Adrenal gland (tissue), 9 donors: ENCODE measurements at regions not wholly inside any gene's neighbourhood (a gene's known extent, or its start where the extent isn't known, plus 50 kb on each side); places are given as distances from the start of the nearest gene placed in this dataset.

Source experiments
- DNase-seq, 7 donors: peaks; one replicate each; pipeline ENCODE4 v3.0.0-alpha.2; 2019 to 2020
- H3K27ac ChIP-seq, 5 donors: fragments of 200-600 bp; sonication (generic) in 4 of 5; 1 replicate in 3 of 5; 2 replicates in 2 of 5; pipeline versions ENCODE4 v1.5.1 to v1.8.0; 2016 to 2020; ENCODE audit warnings: mild to moderate bottlenecking in 1 of 5
- H3K27me3 ChIP-seq: fragments of 200-600 bp; 2 replicates; pipeline ENCODE4 v1.8.0; 2021
- H3K36me3 ChIP-seq, 2 donors: fragments of 200-600 bp; replicated peaks in 1 of 2; 1 replicate in 1 of 2; 2 replicates in 1 of 2; pipeline versions ENCODE4 v1.5.1 to v1.8.0; 2018 to 2022
- H3K4me1 ChIP-seq, 2 donors: fragments of 200-600 bp; replicated peaks in 1 of 2; 1 replicate in 1 of 2; 2 replicates in 1 of 2; pipeline versions ENCODE4 v1.5.1 to v1.8.0; 2018 to 2021
- H3K4me3 ChIP-seq, 4 donors: fragments of 200-600 bp; sonication (generic) in 3 of 4; one replicate each; pipeline ENCODE4 v1.5.1; 2016 to 2018
- H3K9me3 ChIP-seq, 3 donors: fragments of 200-600 bp; sonication (generic) in 1 of 3; replicated peaks in 1 of 3; 1 replicate in 2 of 3; 2 replicates in 1 of 3; pipeline versions ENCODE4 v1.5.1 to v1.8.0; 2016 to 2021
- POLR2A ChIP-seq, 2 donors: fragments of 450-650 bp; IDR thresholded peaks; one replicate each; pipeline ENCODE4 v1.6.1; 2017; ENCODE audit warnings: antibody characterized with exemption in 2 of 2, mild to moderate bottlenecking in 2 of 2, moderate library complexity in 1 of 2
- WGBS, 4 donors: extraction: QIAGEN DNeasy Blood & Tissue Kit in 2 of 4; methylation state at CpG; one replicate each; pipeline versions ENCODE4 v1.1.5 to v1.1.7; 2013 to 2017; 5-methylcytosine and 5-hydroxymethylcytosine counted together
- intact Hi-C, 2 donors: fragments of 100-400 bp; cut with DNase I; formaldehyde crosslinking; loops; one replicate each; pipeline versions ENCODE4 v1.14.1 to v1.15.0; 2022 to 2023
- TF ChIP-seq, protein P1 (sequence below), 6 experiments: fragments of 450-650 bp in 4 of 6; fragments of 200-600 bp in 2 of 6; sonication (generic) in 1 of 6; IDR thresholded peaks; 1 replicate in 5 of 6; 2 replicates in 1 of 6; pipeline versions ENCODE4 v1.5.1 to v1.8.0; 2016 to 2021; ENCODE audit warnings: antibody characterized with exemption in 6 of 6, mild to moderate bottlenecking in 2 of 6, moderate library complexity in 1 of 6
- donor health status: healthy with polysubstance abuse.
- donor health status: Bipolar disorder and iron deficiency.
- donor health status: DM: yes; HTN: yes; CAD: no.
- donor health status: DM: no; HTN: no; CAD: no.
- donor health status: DM: no; HTN: no; CAD: no.

DNA sequence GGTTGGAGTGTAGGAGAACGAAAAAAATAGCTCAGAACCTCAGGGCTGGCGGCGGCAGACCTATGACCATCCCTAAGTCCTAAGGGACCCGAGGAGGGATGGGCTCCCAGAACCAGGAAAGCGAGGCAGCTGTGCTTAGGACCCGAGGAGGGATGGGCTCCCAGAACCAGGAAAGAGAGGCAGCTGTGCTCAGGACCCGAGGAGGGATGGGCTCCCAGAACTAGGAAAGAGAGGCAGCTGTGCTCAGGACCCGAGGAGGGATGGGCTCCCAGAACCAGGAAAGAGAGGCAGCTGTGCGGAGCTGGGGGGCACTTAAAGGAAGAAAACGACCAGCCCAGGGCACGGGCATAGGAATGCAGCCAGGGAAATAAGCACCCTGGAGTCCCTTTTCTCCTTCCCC, 125.0 kb upstream of the DLG1 start:
- TF ChIP-seq, protein P1, sequence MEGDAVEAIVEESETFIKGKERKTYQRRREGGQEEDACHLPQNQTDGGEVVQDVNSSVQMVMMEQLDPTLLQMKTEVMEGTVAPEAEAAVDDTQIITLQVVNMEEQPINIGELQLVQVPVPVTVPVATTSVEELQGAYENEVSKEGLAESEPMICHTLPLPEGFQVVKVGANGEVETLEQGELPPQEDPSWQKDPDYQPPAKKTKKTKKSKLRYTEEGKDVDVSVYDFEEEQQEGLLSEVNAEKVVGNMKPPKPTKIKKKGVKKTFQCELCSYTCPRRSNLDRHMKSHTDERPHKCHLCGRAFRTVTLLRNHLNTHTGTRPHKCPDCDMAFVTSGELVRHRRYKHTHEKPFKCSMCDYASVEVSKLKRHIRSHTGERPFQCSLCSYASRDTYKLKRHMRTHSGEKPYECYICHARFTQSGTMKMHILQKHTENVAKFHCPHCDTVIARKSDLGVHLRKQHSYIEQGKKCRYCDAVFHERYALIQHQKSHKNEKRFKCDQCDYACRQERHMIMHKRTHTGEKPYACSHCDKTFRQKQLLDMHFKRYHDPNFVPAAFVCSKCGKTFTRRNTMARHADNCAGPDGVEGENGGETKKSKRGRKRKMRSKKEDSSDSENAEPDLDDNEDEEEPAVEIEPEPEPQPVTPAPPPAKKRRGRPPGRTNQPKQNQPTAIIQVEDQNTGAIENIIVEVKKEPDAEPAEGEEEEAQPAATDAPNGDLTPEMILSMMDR (IDR thresholded peaks at IDR 0.05), result no peak
- TF ChIP-seq POLR2A (IDR thresholded peaks at IDR 0.05), result no peak
- H3K9me3 ChIP-seq, result no peaks in the 10 kb centered on the region
- H3K27ac ChIP-seq, result no peak overlapping the region
- H3K4me1 ChIP-seq, result peaks cover 3 to 4% of the 10 kb centered on the region in 2 donors
- no peaks in the 10 kb centered on the region for H3K27me3 ChIP-seq
- 80 to 81% (median 80%) methylated on average over 11 of the region's 11 CpGs for WGBS, 4 donors
- no peak overlapping the region for H3K4me3 ChIP-seq
- intact Hi-C loops, result no loop called here
- DNase-seq, result peak in 1 of 7 donors; percentile 23
- no peaks in the 10 kb centered on the region for H3K36me3 ChIP-seq

DNA sequence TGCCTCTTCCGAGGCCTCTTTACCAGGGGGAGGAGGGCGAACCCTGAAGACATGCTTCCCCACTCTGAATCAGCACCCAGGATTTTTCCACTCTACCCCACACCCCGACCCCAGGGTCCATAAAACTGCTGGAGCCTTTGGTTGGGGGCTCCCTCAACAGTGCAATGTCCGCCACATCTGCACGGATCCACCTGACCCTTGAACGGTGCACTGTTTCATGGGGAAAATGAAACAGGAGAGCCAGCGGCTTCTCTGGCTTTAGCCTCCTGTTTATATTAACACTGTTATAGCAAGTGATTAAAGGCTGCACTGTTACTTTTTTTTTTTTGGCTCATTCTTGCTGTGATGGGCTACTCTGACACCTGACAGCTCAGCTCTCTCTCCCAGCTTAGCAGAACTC, 124.1 kb upstream of the DLG1 start:
- no peak for TF ChIP-seq POLR2A (IDR thresholded peaks at IDR 0.05)
- TF ChIP-seq, protein P1 (IDR thresholded peaks at IDR 0.05), result no peak
- Histone ChIP-seq H3K27ac (no peak overlapping the region), H3K4me3 (no peak overlapping the region), H3K27me3 (no peaks in the 10 kb centered on the region), H3K4me1 (peaks cover 3 to 4% of the 10 kb centered on the region in 2 donors), H3K9me3 (no peaks in the 10 kb centered on the region), H3K36me3 (no peaks in the 10 kb centered on the region)
- intact Hi-C loops, result no loop called here
- WGBS, 4 donors, result 80 to 94% (median 88%) methylated on average over 7 of the region's 7 CpGs
- DNase-seq, result peak in 1 of 7 donors; percentile 40

DNA sequence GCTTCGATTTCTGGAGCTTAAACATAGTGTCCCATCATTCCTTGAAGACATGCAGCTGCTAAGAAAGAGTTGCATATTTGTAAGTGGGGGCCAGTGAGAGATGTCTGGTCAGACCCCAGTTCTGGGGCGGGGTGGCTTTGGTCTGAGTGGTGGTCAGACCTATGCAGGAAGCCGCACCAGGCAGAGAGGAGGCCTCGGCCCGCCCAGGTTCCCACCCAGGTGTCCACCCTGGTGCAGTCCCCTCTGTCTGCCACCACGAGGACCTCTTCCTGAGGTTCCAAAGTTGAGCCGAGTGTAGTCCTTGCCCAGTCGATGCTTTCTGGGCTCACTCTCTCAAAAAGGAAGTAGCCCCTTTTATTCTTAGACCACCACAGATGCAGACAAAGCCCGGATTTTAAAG, 122.6 kb upstream of the DLG1 start:
- Histone ChIP-seq H3K27me3 (no peaks in the 10 kb centered on the region), H3K4me1 (peaks cover 3 to 4% of the 10 kb centered on the region in 2 donors), H3K36me3 (no peaks in the 10 kb centered on the region), H3K27ac (no peak overlapping the region), H3K9me3 (no peaks in the 10 kb centered on the region), H3K4me3 (no peak overlapping the region)
- intact Hi-C loops, result no loop called here
- peak in 1 of 7 donors; percentile 35 for DNase-seq
- TF ChIP-seq, protein P1 (IDR thresholded peaks at IDR 0.05), result no peak
- no peak for TF ChIP-seq POLR2A (IDR thresholded peaks at IDR 0.05)
- WGBS, 4 donors, result 85 to 93% (median 86%) methylated on average over 5 to 9 of the region's 9 CpGs

DNA sequence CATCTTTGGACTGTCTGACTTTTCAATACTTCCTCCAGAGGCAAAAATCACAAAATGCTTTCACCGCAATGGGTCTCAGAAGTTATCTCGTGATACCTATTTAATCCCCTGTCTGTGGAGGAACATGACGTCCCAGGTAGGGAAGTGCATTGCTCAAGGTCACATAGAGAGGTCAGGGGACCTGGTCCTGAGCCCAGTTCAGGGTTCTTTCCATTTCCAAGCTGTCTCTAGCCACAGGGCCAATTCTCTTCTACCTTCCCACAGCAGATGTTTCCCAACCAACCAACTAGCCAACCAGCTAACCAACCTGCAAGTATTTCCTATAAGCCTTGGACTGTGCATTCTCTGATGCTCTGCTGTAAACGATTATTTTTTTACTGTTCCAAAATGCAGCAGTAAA, 122.2 kb upstream of the DLG1 start:
- no peaks in the 10 kb centered on the region for H3K27me3 ChIP-seq
- no peak overlapping the region for H3K4me3 ChIP-seq
- no peak overlapping the region for H3K27ac ChIP-seq
- intact Hi-C loops, result no loop called here
- TF ChIP-seq POLR2A (IDR thresholded peaks at IDR 0.05), result no peak
- TF ChIP-seq, protein P1 (IDR thresholded peaks at IDR 0.05), result no peak
- H3K4me1 ChIP-seq, result peaks cover 3 to 4% of the 10 kb centered on the region in 2 donors
- 67 to 77% (median 73%) methylated on average over 4 of the region's 4 CpGs for WGBS, 4 donors
- DNase-seq, result peak in 1 of 7 donors; percentile 27
- no peaks in the 10 kb centered on the region for H3K36me3 ChIP-seq
- H3K9me3 ChIP-seq, result no peaks in the 10 kb centered on the region
